Panc1 (cell line): ENCODE measurements at regions not wholly inside any gene's neighbourhood (a gene's known extent, or its start where the extent isn't known, plus 50 kb on each side); places are given as distances from the start of the nearest gene placed in this dataset.

Experiments used
- TCF7L2 ChIP-seq: IDR thresholded peaks from 2 replicates; pipeline ENCODE4 v1.6.1; 2011; ENCODE audit warnings: mild to moderate bottlenecking, low read depth, low read length, inconsistent platforms
- TF ChIP-seq, protein P1 (sequence below): fragments of 450-650 bp; IDR thresholded peaks from 2 replicates; pipeline ENCODE4 v1.5.1; 2017; ENCODE audit warnings: mild to moderate bottlenecking

- TF ChIP-seq, protein P1, sequence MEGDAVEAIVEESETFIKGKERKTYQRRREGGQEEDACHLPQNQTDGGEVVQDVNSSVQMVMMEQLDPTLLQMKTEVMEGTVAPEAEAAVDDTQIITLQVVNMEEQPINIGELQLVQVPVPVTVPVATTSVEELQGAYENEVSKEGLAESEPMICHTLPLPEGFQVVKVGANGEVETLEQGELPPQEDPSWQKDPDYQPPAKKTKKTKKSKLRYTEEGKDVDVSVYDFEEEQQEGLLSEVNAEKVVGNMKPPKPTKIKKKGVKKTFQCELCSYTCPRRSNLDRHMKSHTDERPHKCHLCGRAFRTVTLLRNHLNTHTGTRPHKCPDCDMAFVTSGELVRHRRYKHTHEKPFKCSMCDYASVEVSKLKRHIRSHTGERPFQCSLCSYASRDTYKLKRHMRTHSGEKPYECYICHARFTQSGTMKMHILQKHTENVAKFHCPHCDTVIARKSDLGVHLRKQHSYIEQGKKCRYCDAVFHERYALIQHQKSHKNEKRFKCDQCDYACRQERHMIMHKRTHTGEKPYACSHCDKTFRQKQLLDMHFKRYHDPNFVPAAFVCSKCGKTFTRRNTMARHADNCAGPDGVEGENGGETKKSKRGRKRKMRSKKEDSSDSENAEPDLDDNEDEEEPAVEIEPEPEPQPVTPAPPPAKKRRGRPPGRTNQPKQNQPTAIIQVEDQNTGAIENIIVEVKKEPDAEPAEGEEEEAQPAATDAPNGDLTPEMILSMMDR = peak; percentile 100
- TF ChIP-seq TCF7L2 = no peak
These were observed 97.3 kb upstream of the AKIP1 start for GRCh38 chr11:8813658-8814057.
